ENCODE measurements at regions not wholly inside any gene's neighbourhood (a gene's known extent, or its start where the extent isn't known, plus 50 kb on each side); places are given as distances from the start of the nearest gene placed in this dataset.

GRCh38 chrX:16491461-16491860 lies 158.5 kb upstream of the S100G start:
- TF ChIP-seq NR2C2 (IDR thresholded peaks at IDR 0.05; ENCODE audit: borderline replicate concordance, control insufficient read depth, insufficient read length, low read depth) (no peak), ZNF622 (IDR thresholded peaks at IDR 0.05) (no peak), WRNIP1 (IDR thresholded peaks at IDR 0.05; ENCODE audit: borderline replicate concordance, low read depth, low read length) (no peak), CBFB (IDR thresholded peaks at IDR 0.05; ENCODE audit: low read depth) (no peak), SP1 (IDR thresholded peaks at IDR 0.05; ENCODE audit: low read depth, low read length) (no peak), HDGF (IDR thresholded peaks at IDR 0.05) (no peak), NR2F1 (conservative IDR thresholded peaks at IDR 0.05) (no peak), EED (IDR thresholded peaks at IDR 0.05; ENCODE audit: low read depth) (no peak), EGR1 (IDR thresholded peaks at IDR 0.05; ENCODE audit: borderline replicate concordance in 1 of 2, low read depth in 2 of 2, low read length in 2 of 2) (no peak), ASH2L (IDR thresholded peaks at IDR 0.05; ENCODE audit: borderline replicate concordance, low read depth) (no peak), RUNX3 (IDR thresholded peaks at IDR 0.05; ENCODE audit: low read length) (no peak), TCF3 (IDR thresholded peaks at IDR 0.05; ENCODE audit: borderline replicate concordance, insufficient read depth, low read depth, low read length) (no peak), NRF1 (conservative IDR thresholded peaks at IDR 0.05; ENCODE audit: low read depth, low read length) (no peak), EP300 (IDR thresholded peaks at IDR 0.05; ENCODE audit: borderline replicate concordance in 1 of 2, control insufficient read depth in 1 of 2, low read depth in 2 of 2, low read length in 2 of 2) (no peak), SMAD5 (IDR thresholded peaks at IDR 0.05; ENCODE audit: low read depth) (no peak), TCF7 (IDR thresholded peaks at IDR 0.05; ENCODE audit: borderline replicate concordance) (no peak)
- in situ Hi-C loops (cut with MboI) = no loop called here
- Histone ChIP-seq H3K4me2 (ENCODE audit: control insufficient read depth, insufficient read depth) (no peak overlapping the region), H3K79me2 (ENCODE audit: control insufficient read depth, insufficient read depth, low read length) (no peaks in the 10 kb centered on the region), H2AFZ (ENCODE audit: control insufficient read depth, low read depth, low read length) (no peak overlapping the region), H3K9ac (ENCODE audit: control insufficient read depth, insufficient read depth, low read length) (no peak overlapping the region), H4K20me1 (ENCODE audit: control insufficient read depth, insufficient read depth) (no peaks in the 10 kb centered on the region), H3K4me3 (no peak overlapping the region), H3K4me1 (ENCODE audit: control insufficient read depth, insufficient read depth, low read length) (no peaks in the 10 kb centered on the region), H3K9me3 (replicated peaks; ENCODE audit: control insufficient read depth, insufficient read depth, low read length) (no peaks in the 10 kb centered on the region), H3K27me3 (replicated peaks in 1 of 2; ENCODE audit: control insufficient read depth in 2 of 2, insufficient read depth in 2 of 2, low read length in 1 of 2) (no peaks in the 10 kb centered on the region), H3K27ac (ENCODE audit: control insufficient read depth, insufficient read depth) (no peak overlapping the region), H3K36me3 (ENCODE audit: control insufficient read depth in 2 of 2, insufficient read depth in 2 of 2, low read length in 1 of 2) (no peaks in the 10 kb centered on the region)
- POLR2A ChIA-PET = interaction anchor here (0.5 kb wide), 1 partner anchor 18 kb away, joined by 3 read pairs; no protein-coding TSS in a partner anchor
- ATAC-seq = no peak
- no TSS peak for BruUV-seq (replicated peaks)
- intact Hi-C loops (cut with micrococcal nuclease; ENCODE audit: unreplicated experiment) = no loop called here
- SMC1A ChIA-PET (ENCODE audit: uncharacterized antibody, unreplicated experiment) = no interaction called here
- CTCF ChIA-PET = no interaction called here
- no peak for FAIRE-seq
- RAD21 ChIA-PET (ENCODE audit: unreplicated experiment) = no interaction called here
- DNase-seq (ENCODE audit: low read depth, low spot score) = no peak
- 33% methylated on average over 1 of the region's 1 CpG for WGBS (ENCODE audit: insufficient coverage, insufficient replicate concordance, low lambda C conversion rate, missing lambda C conversion rate)

Measured in GM12878 (cell line).